ENCODE measurements at regions not wholly inside any gene's neighbourhood (a gene's known extent, or its start where the extent isn't known, plus 50 kb on each side); places are given as distances from the start of the nearest gene placed in this dataset.
A peak's percentile ranks its signal among the peaks of the same experiment; 100 is the strongest.
"Not testable (repeated sequence)": the region's sequence is repeated elsewhere in the genome, so short reads cannot be mapped to it uniquely, and the experiment has no call there.

DNA sequence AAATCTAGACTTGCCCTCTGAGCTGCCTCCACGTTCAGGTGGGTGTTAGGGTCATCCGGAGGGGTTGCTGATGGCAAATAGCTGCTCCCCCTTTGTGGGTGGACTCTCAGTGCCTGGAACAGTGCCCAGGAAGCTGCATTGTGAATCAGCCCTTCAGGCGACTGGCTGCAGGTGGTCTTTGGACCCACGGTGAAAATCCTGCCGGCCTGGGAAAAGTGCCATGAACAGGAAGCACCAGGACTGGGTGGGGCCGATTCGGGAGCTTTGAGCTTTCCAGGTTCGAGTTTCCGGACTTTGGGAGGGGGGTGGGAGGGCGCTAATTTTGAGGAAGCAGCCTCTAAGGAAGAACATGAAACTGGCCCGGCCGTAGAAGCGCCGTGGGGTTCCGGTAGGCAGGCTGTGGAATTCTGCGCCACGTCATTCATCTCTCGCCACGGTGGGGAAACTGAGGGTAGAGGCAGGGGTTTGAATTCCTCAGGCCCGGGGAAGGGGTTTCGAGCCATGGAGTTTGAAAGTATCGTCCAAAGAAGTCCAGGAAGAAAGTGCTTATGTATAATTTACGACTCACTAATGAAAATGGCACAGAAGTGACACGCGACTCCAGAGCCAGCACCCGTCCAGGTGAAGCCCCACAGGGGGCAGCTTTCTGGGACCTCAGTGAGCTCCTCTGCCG is 199.4 kb downstream of the BANP start:
- DNase-seq (ENCODE audit: low spot score in 2 of 2); H3K27ac ChIP-seq; H3K4me1 ChIP-seq; H3K4me3 ChIP-seq; H3K9me3 ChIP-seq; H3K36me3 ChIP-seq; H3K27me3 ChIP-seq: not testable (repeated sequence)
- 68 to 69% methylated on average over 27 of the region's 27 CpGs for WGBS, 2 donors

DNA sequence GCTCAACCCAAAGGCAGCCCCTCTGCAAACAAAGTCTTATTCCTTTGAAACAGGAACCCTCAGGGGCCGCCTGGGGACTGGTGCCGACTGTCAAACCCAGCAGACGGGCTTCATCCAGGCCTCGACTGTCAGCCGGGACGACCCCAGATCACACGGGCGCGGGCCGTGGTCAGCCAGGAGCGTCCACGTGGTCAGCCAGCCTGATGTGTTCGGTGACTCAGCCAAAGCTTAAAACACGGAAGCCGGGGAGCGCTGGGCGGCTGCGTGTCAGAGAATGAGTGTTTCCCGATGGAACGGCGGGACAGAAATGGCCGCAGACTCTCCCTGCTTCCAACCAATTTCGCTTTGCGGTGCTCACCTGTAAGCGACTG is 199.9 kb downstream of the BANP start:
- WGBS, 2 donors: 77 to 87% methylated on average over 22 to 23 of the region's 25 CpGs
- not testable (repeated sequence) for H3K27me3 ChIP-seq, H3K36me3 ChIP-seq, H3K4me3 ChIP-seq, H3K4me1 ChIP-seq, H3K27ac ChIP-seq, H3K9me3 ChIP-seq
- DNase-seq (ENCODE audit: low spot score in 2 of 2): peak in 1 of 2 donors; percentile 28

- WGBS, 2 donors: 63 to 70% methylated on average over 26 to 27 of the region's 27 CpGs
Observed at GRCh38 chr16:88151859-88152843, 200.9 kb downstream of the BANP start.

GRCh38 chr16:88152879-88153278 is 201.6 kb downstream of the BANP start:
- H3K9me3 ChIP-seq; H3K4me3 ChIP-seq; H3K36me3 ChIP-seq; DNase-seq (ENCODE audit: low spot score in 2 of 2); H3K27ac ChIP-seq; H3K4me1 ChIP-seq; H3K27me3 ChIP-seq: not testable (repeated sequence)
- 76 to 82% methylated on average over 18 to 19 of the region's 20 CpGs for WGBS, 2 donors

More at GRCh38 chr16:88151859-88152843, 200.9 kb downstream of the BANP start:
- H3K27ac ChIP-seq; H3K4me3 ChIP-seq; H3K4me1 ChIP-seq; H3K9me3 ChIP-seq; H3K36me3 ChIP-seq; DNase-seq (ENCODE audit: low spot score in 2 of 2); H3K27me3 ChIP-seq: not testable (repeated sequence)

DNA sequence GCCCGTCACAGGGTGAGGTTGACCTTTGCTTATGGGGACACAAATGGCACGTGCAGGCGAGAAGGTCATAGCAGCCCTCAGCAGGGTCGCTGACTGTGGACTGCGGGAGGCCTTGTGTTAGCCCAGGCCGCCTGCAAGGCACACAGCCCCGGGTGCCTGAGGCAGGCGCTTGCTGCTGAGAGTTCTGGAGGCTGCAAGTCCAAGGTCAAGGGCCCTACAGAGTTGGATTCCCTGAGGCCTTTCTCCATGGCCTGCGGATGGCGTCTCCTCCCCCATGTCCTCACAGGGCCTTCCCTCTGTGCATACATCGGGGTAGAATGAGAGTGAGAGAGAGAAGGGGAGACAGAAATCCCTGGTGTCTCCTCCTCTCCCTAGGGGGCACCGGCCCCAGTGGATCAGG is 202.3 kb downstream of the BANP start:
- H3K27me3 ChIP-seq; H3K9me3 ChIP-seq; H3K4me1 ChIP-seq; DNase-seq (ENCODE audit: low spot score in 2 of 2); H3K27ac ChIP-seq; H3K36me3 ChIP-seq; H3K4me3 ChIP-seq: not testable (repeated sequence)
- 73 to 82% methylated on average over 5 to 11 of the region's 12 CpGs for WGBS, 2 donors

GRCh38 chr16:88154886-88155285 is 203.7 kb downstream of the BANP start:
- not testable (repeated sequence) for H3K36me3 ChIP-seq; H3K27me3 ChIP-seq; H3K4me3 ChIP-seq; H3K27ac ChIP-seq; DNase-seq (ENCODE audit: low spot score in 2 of 2); H3K9me3 ChIP-seq; H3K4me1 ChIP-seq
- 78 to 89% methylated on average over 7 to 8 of the region's 8 CpGs for WGBS, 2 donors

DNA sequence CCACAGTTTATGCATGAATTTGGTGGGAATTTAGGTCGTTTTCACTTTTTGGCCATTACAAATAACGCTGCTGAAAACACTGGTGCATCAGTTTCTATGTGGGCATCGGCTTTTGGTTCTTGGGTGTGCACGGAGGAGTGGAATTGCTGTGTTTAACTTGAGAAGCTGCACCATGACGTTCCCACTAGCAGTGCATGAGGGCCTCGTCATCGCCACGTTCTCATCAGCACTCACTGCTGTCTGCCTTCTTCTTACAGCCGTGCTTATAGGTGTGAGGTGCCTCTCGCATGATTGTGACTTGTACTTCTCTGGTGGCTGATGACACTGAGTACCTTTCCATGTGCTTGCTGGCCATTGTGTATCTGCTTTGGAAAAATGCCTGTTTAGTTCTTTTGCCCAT is 204.4 kb downstream of the BANP start:
- H3K4me1 ChIP-seq; DNase-seq (ENCODE audit: low spot score in 2 of 2); H3K9me3 ChIP-seq: not testable (repeated sequence)

DNA sequence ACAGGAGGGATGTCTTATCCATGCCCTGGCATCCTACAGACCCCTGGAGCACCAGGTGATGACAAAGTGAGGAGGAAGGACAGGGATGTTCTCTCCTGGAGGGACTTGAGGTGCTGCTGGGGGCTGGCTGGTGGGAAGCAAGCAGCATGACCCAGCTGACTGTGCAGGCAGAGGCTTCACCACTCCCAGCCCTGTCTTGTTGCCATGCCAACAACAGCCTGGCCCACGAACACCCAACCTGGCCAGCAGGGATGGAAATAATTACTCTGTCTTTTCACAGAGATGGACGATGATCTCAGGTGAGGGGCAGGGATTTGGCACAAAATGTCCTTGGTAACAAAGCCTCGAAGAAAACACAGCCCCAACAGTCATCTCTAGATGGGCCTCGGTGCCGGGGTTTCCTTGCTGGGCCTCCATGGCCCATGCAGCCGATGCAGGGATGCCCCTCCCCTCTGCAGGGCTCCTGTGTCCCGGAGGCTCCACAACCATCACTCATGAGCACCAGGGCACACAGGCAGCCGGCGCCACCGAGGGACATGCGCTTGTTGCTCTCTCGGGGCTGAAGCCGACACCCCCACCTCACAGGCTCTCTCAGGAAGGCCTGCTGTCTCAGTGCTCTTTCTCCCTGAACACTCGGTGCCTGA is 205.5 kb downstream of the BANP start:
- H3K27me3 ChIP-seq; H3K9me3 ChIP-seq; H3K4me3 ChIP-seq; H3K36me3 ChIP-seq; DNase-seq (ENCODE audit: low spot score in 2 of 2); H3K4me1 ChIP-seq; H3K27ac ChIP-seq: not testable (repeated sequence)
- WGBS, 2 donors: 88% methylated on average over 6 of the region's 14 CpGs; no CpG with 5 or more reads in 1 of the 2 donors

More for the DNA sequence above, 204.4 kb downstream of the BANP start:
- H3K27me3 ChIP-seq, H3K27ac ChIP-seq, H3K36me3 ChIP-seq, H3K4me3 ChIP-seq: not testable (repeated sequence)
- WGBS, 2 donors: 92 to 93% methylated on average over 10 of the region's 10 CpGs

DNA sequence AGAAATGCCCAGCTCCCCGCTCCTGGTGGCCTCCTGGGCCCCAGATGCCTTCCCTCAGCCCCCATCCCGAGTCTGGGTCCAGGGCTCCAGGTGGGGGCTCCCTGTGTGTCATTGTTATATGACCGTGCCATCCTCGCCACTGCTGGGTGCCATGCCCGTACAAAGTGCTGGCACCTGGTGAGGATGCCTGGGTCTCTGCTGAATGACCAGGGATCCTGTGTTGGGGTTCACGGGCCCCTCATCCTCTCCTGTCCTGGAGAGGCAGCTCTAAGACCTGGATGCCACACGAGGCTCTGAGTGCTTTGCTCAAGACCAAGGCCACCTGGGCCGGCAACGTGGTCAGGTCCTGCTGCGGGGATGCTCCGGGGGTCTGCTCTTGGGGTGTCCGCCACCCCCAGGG is 206.5 kb downstream of the BANP start:
- not testable (repeated sequence) for H3K27ac ChIP-seq; H3K4me1 ChIP-seq; DNase-seq (ENCODE audit: low spot score in 2 of 2); H3K9me3 ChIP-seq; H3K27me3 ChIP-seq; H3K4me3 ChIP-seq; H3K36me3 ChIP-seq
- WGBS, 2 donors: 88% methylated on average over 9 to 10 of the region's 12 CpGs

GRCh38 chr16:88158256-88159045 is 207.2 kb downstream of the BANP start:
- WGBS, 2 donors: 56 to 79% methylated on average over 12 to 13 of the region's 20 CpGs

GRCh38 chr16:88159046-88159896 is 208.0 kb downstream of the BANP start:
- not testable (repeated sequence) for DNase-seq (ENCODE audit: low spot score in 2 of 2); H3K9me3 ChIP-seq; H3K4me3 ChIP-seq; H3K36me3 ChIP-seq; H3K4me1 ChIP-seq; H3K27ac ChIP-seq; H3K27me3 ChIP-seq
- WGBS, 2 donors: 72 to 79% methylated on average over 28 to 29 of the region's 33 CpGs

More at GRCh38 chr16:88158256-88159045, 207.2 kb downstream of the BANP start:
- not testable (repeated sequence) for H3K4me1 ChIP-seq; H3K9me3 ChIP-seq; DNase-seq (ENCODE audit: low spot score in 2 of 2); H3K27ac ChIP-seq; H3K27me3 ChIP-seq; H3K36me3 ChIP-seq; H3K4me3 ChIP-seq

GRCh38 chr16:88159897-88160335 is 208.7 kb downstream of the BANP start:
- WGBS, 2 donors: 79 to 88% methylated on average over 8 of the region's 8 CpGs
- H3K4me1 ChIP-seq; H3K36me3 ChIP-seq; H3K4me3 ChIP-seq; DNase-seq (ENCODE audit: low spot score in 2 of 2); H3K27ac ChIP-seq; H3K9me3 ChIP-seq; H3K27me3 ChIP-seq: not testable (repeated sequence)
